Fibroblast of upper back skin (primary cell): ENCODE measurements at regions not wholly inside any gene's neighbourhood (a gene's known extent, or its start where the extent isn't known, plus 50 kb on each side); places are given as distances from the start of the nearest gene placed in this dataset.
"Not testable (repeated sequence)": the region's sequence is repeated elsewhere in the genome, so short reads cannot be mapped to it uniquely, and the experiment has no call there.

Source experiments
- DNase-seq: peaks from one replicate; pipeline ENCODE4 v3.0.0-alpha.2; 2013

GRCh38 chr2:167675906-167676305, 571.5 kb downstream of the STK39 start:
- no peak for DNase-seq

GRCh38 chr2:167670588-167670987, 576.8 kb downstream of the STK39 start:
- DNase-seq: no peak

- no peak for DNase-seq
Observed at GRCh38 chr2:167653131-167653530, 594.3 kb downstream of the STK39 start.

- DNase-seq: no peak
Observed at GRCh38 chr2:167652401-167652800, 595.0 kb downstream of the STK39 start.

- no peak for DNase-seq
Observed at GRCh38 chr2:167651406-167652151, 595.8 kb downstream of the STK39 start.

- DNase-seq: no peak
Observed at GRCh38 chr2:167646557-167646956, 600.8 kb downstream of the STK39 start.

- DNase-seq: no peak
Observed at GRCh38 chr2:167640096-167640495, 607.3 kb downstream of the STK39 start.

GRCh38 chr2:167637741-167638140, 609.7 kb downstream of the STK39 start:
- DNase-seq: no peak

GRCh38 chr2:167632271-167632670, 615.1 kb downstream of the STK39 start:
- DNase-seq: not testable (repeated sequence)

GRCh38 chr2:167626961-167627360, 620.4 kb downstream of the STK39 start:
- DNase-seq: no peak

- no peak for DNase-seq
Observed at GRCh38 chr2:167626301-167626700, 621.1 kb downstream of the STK39 start.

GRCh38 chr2:167616997-167617396, 630.4 kb downstream of the STK39 start:
- no peak for DNase-seq

GRCh38 chr2:167613471-167613870, 633.9 kb downstream of the STK39 start:
- no peak for DNase-seq

GRCh38 chr2:167608487-167608886, 638.9 kb downstream of the STK39 start:
- DNase-seq: no peak

- no peak for DNase-seq
Observed at GRCh38 chr2:167607731-167608130, 639.7 kb downstream of the STK39 start.

GRCh38 chr2:167607211-167607610, 640.2 kb downstream of the STK39 start:
- DNase-seq: no peak

GRCh38 chr2:167602122-167602521, 645.3 kb downstream of the STK39 start:
- DNase-seq: no peak

- no peak for DNase-seq
Observed at GRCh38 chr2:167599219-167599618, 648.2 kb downstream of the STK39 start.

- DNase-seq: no peak
Observed at GRCh38 chr2:167595839-167596471, 651.4 kb downstream of the STK39 start.

- no peak for DNase-seq
Observed at GRCh38 chr2:167595021-167595420, 652.4 kb downstream of the STK39 start.

GRCh38 chr2:167592441-167592840, 655.0 kb downstream of the STK39 start:
- DNase-seq: no peak

GRCh38 chr2:167582619-167583018, 664.8 kb downstream of the STK39 start:
- no peak for DNase-seq

- no peak for DNase-seq
Observed at GRCh38 chr2:167581961-167582574, 665.3 kb downstream of the STK39 start.

GRCh38 chr2:167579826-167580225, 667.6 kb downstream of the STK39 start:
- DNase-seq: no peak
